Activated naive CD4-positive, alpha-beta T cell (primary cell): ENCODE measurements at regions not wholly inside any gene's neighbourhood (a gene's known extent, or its start where the extent isn't known, plus 50 kb on each side); places are given as distances from the start of the nearest gene placed in this dataset.
"Not testable (repeated sequence)": the region's sequence is repeated elsewhere in the genome, so short reads cannot be mapped to it uniquely, and the experiment has no call there.

ENCODE experiments used
- DNase-seq, 4 experiments: peaks; one replicate each; lab custom pipeline; 2025; lab: John Stamatoyannopoulos, UW

GRCh38 chr10:113470372-113471240 lies 82.2 kb upstream of the HABP2 start:
- DNase-seq, result no peak

- DNase-seq, result no peak
Measured at GRCh38 chr10:113471241-113471996, 81.4 kb upstream of the HABP2 start.

GRCh38 chr10:113473011-113473410 lies 79.8 kb upstream of the HABP2 start:
- no peak for DNase-seq

- DNase-seq, result no peak
Measured at GRCh38 chr10:113473851-113474250, 79.0 kb upstream of the HABP2 start.

- DNase-seq, result no peak
Measured at GRCh38 chr10:113474752-113475151, 78.1 kb upstream of the HABP2 start.

GRCh38 chr10:113475381-113475807 lies 77.5 kb upstream of the HABP2 start:
- DNase-seq, result no peak

- no peak for DNase-seq
Measured at GRCh38 chr10:113476191-113476590, 76.7 kb upstream of the HABP2 start.

- DNase-seq, result no peak
Measured at GRCh38 chr10:113476673-113477072, 76.2 kb upstream of the HABP2 start.

GRCh38 chr10:113477451-113477850 lies 75.4 kb upstream of the HABP2 start:
- no peak for DNase-seq

- no peak for DNase-seq
Measured at GRCh38 chr10:113479346-113480080, 73.3 kb upstream of the HABP2 start.

GRCh38 chr10:113480081-113480360 lies 72.8 kb upstream of the HABP2 start:
- no peak for DNase-seq

GRCh38 chr10:113480851-113481502 lies 71.9 kb upstream of the HABP2 start:
- DNase-seq, result no peak

- no peak for DNase-seq
Measured at GRCh38 chr10:113484487-113484886, 68.4 kb upstream of the HABP2 start.

- no peak for DNase-seq
Measured at GRCh38 chr10:113485736-113486135, 67.1 kb upstream of the HABP2 start.

- DNase-seq, result no peak
Measured at GRCh38 chr10:113486531-113486930, 66.3 kb upstream of the HABP2 start.

- DNase-seq, result no peak
Measured at GRCh38 chr10:113487154-113487553, 65.7 kb upstream of the HABP2 start.

- DNase-seq, result no peak
Measured at GRCh38 chr10:113488186-113488585, 64.7 kb upstream of the HABP2 start.

- not testable (repeated sequence) for DNase-seq
Measured at GRCh38 chr10:113489522-113489921, 63.3 kb upstream of the HABP2 start.

- DNase-seq, result no peak
Measured at GRCh38 chr10:113491967-113492565, 60.8 kb upstream of the HABP2 start.

GRCh38 chr10:113493195-113493594 lies 59.7 kb upstream of the HABP2 start:
- DNase-seq, result no peak

- DNase-seq, result no peak
Measured at GRCh38 chr10:113493882-113494301, 59.0 kb upstream of the HABP2 start.

GRCh38 chr10:113494761-113495160 lies 58.1 kb upstream of the HABP2 start:
- no peak for DNase-seq
